ENCODE measurements at regions not wholly inside any gene's neighbourhood (a gene's known extent, or its start where the extent isn't known, plus 50 kb on each side); places are given as distances from the start of the nearest gene placed in this dataset.
"Not testable (repeated sequence)": the region's sequence is repeated elsewhere in the genome, so short reads cannot be mapped to it uniquely, and the experiment has no call there.

DNA sequence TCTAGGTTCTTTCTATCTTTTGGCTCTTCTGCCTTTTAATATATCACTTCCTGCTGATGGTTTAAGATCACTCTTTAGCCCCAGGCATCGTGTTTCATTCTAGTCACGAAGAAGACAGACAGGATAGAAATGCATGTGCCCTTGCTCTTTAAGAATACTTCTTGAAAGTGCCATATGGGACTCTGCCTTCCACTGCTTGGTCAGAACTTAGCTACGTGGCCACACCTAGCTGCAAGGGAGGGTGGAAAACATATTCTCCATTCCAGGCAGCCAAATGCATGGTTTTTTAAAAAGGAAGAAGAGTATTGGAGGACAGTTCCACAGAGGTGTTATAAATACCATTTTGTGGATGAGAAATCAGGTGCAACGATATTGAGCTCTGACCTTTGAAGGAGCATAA is 143.3 kb downstream of the KLRB1 start:
- DNase-seq (no peak), ATAC-seq (no peak)
- Histone ChIP-seq H3K27ac (no peak overlapping the region), H3K27me3 (no peaks in the 10 kb centered on the region), H3K4me3 (no peak overlapping the region), H3K4me1 (no peaks in the 10 kb centered on the region), H3K9me3 (no peaks in the 10 kb centered on the region), H3K36me3 (no peaks in the 10 kb centered on the region)
- intact Hi-C loops (cut with DNase I; ENCODE audit: low total_unique reads) (no loop called here), in situ Hi-C loops (cut with MboI; ENCODE audit: low sequenced_read_pairs in 4 of 4) (loop anchor here in 1 of 4 donors (25.0 kb wide), 1 partner anchor 123 kb away; no protein-coding TSS in a partner anchor)
- no peak for TF ChIP-seq POLR2A (IDR thresholded peaks at IDR 0.05)
- TF ChIP-seq, protein P1, sequence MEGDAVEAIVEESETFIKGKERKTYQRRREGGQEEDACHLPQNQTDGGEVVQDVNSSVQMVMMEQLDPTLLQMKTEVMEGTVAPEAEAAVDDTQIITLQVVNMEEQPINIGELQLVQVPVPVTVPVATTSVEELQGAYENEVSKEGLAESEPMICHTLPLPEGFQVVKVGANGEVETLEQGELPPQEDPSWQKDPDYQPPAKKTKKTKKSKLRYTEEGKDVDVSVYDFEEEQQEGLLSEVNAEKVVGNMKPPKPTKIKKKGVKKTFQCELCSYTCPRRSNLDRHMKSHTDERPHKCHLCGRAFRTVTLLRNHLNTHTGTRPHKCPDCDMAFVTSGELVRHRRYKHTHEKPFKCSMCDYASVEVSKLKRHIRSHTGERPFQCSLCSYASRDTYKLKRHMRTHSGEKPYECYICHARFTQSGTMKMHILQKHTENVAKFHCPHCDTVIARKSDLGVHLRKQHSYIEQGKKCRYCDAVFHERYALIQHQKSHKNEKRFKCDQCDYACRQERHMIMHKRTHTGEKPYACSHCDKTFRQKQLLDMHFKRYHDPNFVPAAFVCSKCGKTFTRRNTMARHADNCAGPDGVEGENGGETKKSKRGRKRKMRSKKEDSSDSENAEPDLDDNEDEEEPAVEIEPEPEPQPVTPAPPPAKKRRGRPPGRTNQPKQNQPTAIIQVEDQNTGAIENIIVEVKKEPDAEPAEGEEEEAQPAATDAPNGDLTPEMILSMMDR (IDR thresholded peaks at IDR 0.05 in 4 of 5, conservative IDR thresholded peaks at IDR 0.05 in 1 of 5): no peak

DNA sequence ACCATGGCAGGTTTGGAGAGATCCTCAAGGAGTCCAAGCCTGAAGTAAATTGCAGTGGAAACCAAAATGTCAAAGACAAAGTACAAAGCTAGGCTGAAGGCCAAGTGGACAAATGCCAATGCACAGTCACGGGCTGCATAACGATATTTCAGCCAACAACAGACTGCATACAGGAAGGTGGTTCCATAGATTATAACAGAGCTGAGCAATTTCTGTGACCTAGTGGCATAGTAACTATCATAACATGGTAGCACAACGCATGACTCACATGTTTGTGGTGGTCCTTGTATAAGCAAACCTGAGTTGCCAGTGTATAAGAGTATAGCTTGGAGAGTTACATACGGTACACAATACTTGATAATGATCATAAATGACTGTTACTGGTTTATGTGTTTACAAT is 152.2 kb downstream of the KLRB1 start:
- H3K4me1 ChIP-seq; H3K27me3 ChIP-seq; H3K27ac ChIP-seq; DNase-seq; intact Hi-C loops (cut with DNase I; ENCODE audit: low total_unique reads); H3K36me3 ChIP-seq; H3K9me3 ChIP-seq; H3K4me3 ChIP-seq; ATAC-seq: not testable (repeated sequence)
- in situ Hi-C loops (cut with MboI; ENCODE audit: low sequenced_read_pairs in 4 of 4): loop anchor here in 1 of 4 donors (25.0 kb wide), 1 partner anchor 132 kb away; no protein-coding TSS in a partner anchor

DNA sequence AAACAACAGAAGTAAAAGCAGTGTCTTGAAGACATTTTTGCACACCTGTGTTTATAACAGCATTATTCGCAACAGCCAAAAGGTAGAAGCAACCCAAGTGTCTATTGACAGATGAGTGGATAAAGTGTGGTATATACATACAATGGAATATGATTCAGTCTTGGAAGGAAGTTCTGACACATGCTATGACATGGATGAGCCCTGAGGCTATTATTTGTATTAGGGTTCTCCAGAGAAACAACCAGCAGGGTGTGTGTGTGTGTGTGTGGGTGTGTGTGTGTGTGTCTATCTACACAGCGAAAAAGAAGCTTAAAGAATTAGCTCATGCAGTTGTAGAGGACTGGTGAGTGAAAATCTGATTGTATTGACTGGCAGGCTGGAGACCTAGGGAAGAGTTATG is 153.7 kb downstream of the KLRB1 start:
- not testable (repeated sequence) for DNase-seq

DNA sequence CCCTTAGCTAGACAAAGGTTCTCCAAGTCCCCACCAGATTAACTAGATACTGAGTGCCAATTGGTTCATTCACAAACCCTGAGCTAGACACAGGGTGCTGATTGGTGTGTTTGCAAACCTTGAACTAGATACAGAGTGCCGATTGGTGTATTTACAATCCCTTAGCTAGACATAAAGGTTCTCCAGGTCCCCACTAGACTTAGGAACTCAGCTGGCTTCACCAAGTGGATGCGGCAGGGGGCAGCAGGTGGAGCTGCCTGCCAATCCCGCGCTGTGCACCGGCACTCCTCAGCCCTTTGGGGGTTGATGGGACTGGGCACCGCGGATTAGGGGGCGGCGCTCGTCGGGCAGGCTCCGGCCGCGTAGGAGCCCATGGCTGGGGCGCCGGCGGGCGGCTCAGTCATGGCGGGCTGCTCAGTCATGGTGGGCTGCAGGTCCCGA is 157.6 kb downstream of the KLRB1 start:
- intact Hi-C loops (cut with DNase I; ENCODE audit: low total_unique reads); H3K4me3 ChIP-seq; H3K27me3 ChIP-seq; ATAC-seq; H3K4me1 ChIP-seq; H3K9me3 ChIP-seq; H3K36me3 ChIP-seq; H3K27ac ChIP-seq; DNase-seq: not testable (repeated sequence)
- in situ Hi-C loops (cut with MboI; ENCODE audit: low sequenced_read_pairs in 4 of 4): loop anchor here in 1 of 4 donors (25.0 kb wide), 1 partner anchor 137 kb away; no protein-coding TSS in a partner anchor

More for the DNA sequence above, 153.7 kb downstream of the KLRB1 start:
- H3K36me3 ChIP-seq; H3K9me3 ChIP-seq; intact Hi-C loops (cut with DNase I; ENCODE audit: low total_unique reads); H3K27me3 ChIP-seq; H3K4me1 ChIP-seq; H3K27ac ChIP-seq; ATAC-seq; H3K4me3 ChIP-seq: not testable (repeated sequence)
- in situ Hi-C loops (cut with MboI; ENCODE audit: low sequenced_read_pairs in 4 of 4): loop anchor here in 1 of 4 donors (25.0 kb wide), 1 partner anchor 133 kb away; no protein-coding TSS in a partner anchor

DNA sequence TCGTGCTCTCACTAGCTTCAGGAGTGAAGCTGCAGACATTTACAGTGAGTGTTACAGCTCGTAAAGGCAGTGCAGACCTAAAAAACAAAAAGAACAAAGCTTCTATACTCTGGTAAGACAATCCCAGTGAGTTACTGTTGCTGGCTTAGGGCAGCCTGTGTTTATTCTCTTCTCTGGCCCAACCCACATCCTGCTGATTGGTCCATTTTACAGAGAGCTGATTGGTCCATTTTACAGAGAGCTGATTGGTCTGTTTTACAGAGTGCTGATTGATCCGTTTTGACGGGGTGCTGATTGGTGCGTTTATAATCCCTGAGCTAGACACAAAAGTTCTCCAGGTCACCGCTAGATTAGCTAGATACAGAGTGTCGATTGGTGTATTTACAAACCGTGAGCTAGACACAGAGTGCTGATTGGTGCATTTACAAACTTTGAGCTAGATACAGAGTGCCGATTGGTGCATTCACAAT is 158.0 kb downstream of the KLRB1 start:
- H3K36me3 ChIP-seq; DNase-seq; intact Hi-C loops (cut with DNase I; ENCODE audit: low total_unique reads); H3K4me3 ChIP-seq; H3K4me1 ChIP-seq; H3K27ac ChIP-seq; ATAC-seq; H3K27me3 ChIP-seq; H3K9me3 ChIP-seq: not testable (repeated sequence)
- in situ Hi-C loops (cut with MboI; ENCODE audit: low sequenced_read_pairs in 4 of 4): loop anchor here in 1 of 4 donors (25.0 kb wide), 1 partner anchor 138 kb away; no protein-coding TSS in a partner anchor

DNA sequence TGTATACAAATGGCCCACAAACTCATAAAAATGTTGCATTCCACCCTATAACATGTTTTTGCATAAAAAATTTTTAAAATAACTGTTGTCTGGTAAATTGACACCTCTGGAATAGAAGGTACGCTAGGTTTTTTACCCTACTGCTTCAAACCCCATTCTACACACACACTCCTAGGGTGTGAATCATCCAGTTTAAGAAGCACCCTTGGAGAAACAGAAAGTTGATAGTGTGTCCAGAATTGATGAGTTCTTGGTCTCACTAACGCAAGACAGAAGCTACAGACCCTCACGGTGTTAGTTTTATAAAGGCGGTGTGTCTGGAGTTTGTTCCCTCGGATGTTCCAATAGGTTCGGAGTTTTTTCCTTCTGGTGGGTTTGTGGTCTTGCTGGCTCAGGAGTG is 158.5 kb downstream of the KLRB1 start:
- intact Hi-C loops (cut with DNase I; ENCODE audit: low total_unique reads): no loop called here
- TF ChIP-seq POLR2A (IDR thresholded peaks at IDR 0.05): no peak
- H3K4me1 ChIP-seq: no peaks in the 10 kb centered on the region
- ATAC-seq: no peak
- H3K27ac ChIP-seq: no peak overlapping the region
- no peaks in the 10 kb centered on the region for H3K9me3 ChIP-seq
- no peaks in the 10 kb centered on the region for H3K36me3 ChIP-seq
- no peaks in the 10 kb centered on the region for H3K27me3 ChIP-seq
- no peak for DNase-seq
- in situ Hi-C loops (cut with MboI; ENCODE audit: low sequenced_read_pairs in 4 of 4): no loop called here
- H3K4me3 ChIP-seq: no peak overlapping the region

DNA sequence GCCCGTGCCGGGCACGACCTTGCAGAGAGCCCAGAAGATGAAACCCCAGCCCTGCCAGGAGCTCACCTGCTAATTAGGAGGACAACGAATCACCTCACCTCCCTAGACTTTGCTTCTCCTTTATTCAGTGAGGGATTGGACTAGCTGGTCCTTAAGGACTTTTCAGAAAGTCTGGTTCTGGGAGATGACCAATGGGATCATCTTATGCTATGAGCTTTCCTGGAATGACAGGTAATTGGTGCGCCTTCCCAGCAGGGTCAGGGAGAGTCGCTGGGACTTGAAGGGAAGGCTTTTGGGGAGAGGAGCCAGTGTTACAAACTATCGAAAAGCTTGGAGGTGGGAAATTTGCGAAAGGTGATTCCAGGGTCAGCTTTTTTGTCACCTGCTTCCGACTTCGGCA is 159.1 kb downstream of the KLRB1 start:
- H3K9me3 ChIP-seq; H3K27ac ChIP-seq; H3K27me3 ChIP-seq; intact Hi-C loops (cut with DNase I; ENCODE audit: low total_unique reads); in situ Hi-C loops (cut with MboI; ENCODE audit: low sequenced_read_pairs in 4 of 4); ATAC-seq; H3K36me3 ChIP-seq; DNase-seq; H3K4me1 ChIP-seq: not testable (repeated sequence)
- H3K4me3 ChIP-seq: peak overlapping the region; percentile 51 to 63 (median 56)

DNA sequence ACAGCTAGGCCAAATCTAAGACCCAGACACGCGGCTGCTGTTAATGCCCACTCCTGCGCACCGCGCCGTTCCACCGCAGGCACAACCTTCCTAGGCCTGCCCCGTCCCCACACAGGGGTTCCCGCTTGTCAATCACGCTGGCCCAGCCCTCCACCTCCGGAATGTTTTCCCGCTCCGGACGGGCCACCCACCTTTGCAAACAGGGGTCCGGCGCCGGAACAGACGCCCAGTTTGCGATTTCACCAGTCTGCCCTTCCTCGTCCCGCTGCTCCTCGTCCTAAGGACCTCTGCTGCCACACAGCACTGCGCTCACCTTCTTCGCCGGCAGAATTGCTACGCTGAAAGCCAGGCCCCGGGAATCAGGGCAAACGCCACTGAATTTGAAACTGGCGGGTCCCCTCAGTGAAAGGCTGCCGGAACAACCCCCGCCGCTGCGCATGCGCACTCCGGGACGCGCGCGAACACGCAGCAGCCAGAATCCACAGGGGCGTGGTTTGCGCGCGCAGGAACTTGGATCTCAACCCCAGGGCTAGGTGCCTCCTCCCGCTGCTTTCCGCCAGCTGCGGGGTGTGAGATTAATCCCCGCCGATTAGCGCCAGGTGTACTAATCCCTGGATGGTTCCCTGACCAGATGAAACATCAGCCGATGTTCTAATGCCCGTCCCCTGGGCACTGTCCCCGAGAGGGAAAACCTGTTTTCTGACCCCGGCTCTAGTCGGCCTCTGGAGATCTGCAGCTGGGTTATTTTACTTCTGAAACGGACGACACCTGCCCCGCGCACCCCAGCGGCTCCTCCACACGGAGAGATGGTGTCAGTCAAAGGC is 159.7 kb downstream of the KLRB1 start:
- H3K9me3 ChIP-seq; in situ Hi-C loops (cut with MboI; ENCODE audit: low sequenced_read_pairs in 4 of 4); intact Hi-C loops (cut with DNase I; ENCODE audit: low total_unique reads); H3K27me3 ChIP-seq; H3K4me1 ChIP-seq; H3K36me3 ChIP-seq: not testable (repeated sequence)
- DNase-seq (peak; percentile 56 to 72), ATAC-seq (peak; percentile 83 to 88)
- peak overlapping the region in 1 of 4 donors; percentile 35 for H3K27ac ChIP-seq
- H3K4me3 ChIP-seq: peak overlapping the region; percentile 51 to 63 (median 56)

DNA sequence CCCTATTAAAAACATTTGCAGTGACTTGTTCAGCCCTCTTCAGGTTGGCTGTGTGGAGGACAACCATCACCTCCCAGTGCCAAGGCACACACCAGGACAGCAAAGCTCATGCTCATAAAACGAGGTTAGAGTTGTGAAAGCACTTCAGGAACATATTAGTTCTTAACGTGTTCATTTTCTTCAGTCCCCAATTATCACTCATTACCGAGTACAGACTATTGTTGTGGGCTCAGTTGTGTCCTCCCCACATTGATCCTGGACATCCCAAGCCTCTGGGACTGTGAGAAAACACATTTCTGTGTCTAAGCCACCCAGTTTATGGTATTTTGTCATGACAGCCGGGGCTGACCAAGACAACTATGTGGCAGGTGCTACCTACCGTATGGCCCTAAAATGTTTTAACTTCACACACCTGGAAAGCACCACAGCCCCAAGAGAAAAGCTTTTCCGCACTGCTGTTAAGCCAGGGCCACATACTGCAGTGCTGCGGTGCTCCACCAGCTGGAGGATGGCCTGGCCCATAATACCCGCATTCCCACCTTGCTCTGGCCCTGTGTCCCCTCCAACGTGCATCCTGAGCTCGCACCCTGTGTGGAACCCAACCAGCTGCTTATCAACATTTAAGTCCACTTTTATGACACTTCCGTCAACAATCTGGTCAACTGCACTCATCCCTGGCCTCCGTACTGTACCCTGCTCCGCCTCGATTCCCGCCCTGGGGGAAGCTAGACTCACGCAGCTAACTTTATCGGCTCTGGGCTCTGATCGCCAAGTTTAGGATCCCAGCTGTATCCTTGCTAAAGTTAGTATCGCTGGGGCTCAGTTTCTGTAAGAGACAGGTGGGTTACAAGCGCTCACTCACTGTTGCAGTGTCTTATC is 160.6 kb downstream of the KLRB1 start:
- in situ Hi-C loops (cut with MboI; ENCODE audit: low sequenced_read_pairs in 4 of 4); H3K9me3 ChIP-seq; H3K27me3 ChIP-seq; DNase-seq; intact Hi-C loops (cut with DNase I; ENCODE audit: low total_unique reads); H3K4me1 ChIP-seq; H3K36me3 ChIP-seq; H3K27ac ChIP-seq: not testable (repeated sequence)
- H3K4me3 ChIP-seq: peak overlapping the region in 3 of 4 donors; percentile 51 to 63 (median 58)
- peak; percentile 9 to 39 for ATAC-seq

DNA sequence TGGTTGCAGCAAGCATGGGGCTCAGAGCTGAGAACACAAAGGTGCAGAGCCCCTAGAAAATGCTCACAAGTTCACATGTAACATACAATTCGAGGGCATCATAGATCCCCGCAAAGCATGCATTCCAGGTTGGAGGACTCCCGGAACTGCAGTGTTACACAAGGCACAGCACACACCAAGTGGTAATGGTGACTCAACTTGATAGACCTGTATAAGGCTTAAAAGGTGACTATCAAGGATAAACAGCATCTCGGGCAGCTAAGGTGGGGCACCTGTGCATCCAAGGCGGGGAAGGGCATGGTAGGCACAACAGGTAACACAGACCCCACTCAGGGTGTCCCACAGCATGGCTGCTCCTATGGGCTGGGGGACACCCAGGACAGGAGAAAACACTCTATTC is 167.3 kb downstream of the KLRB1 start:
- H3K9me3 ChIP-seq; DNase-seq; H3K4me3 ChIP-seq; H3K36me3 ChIP-seq; ATAC-seq; in situ Hi-C loops (cut with MboI; ENCODE audit: low sequenced_read_pairs in 4 of 4); H3K27me3 ChIP-seq; H3K27ac ChIP-seq; intact Hi-C loops (cut with DNase I; ENCODE audit: low total_unique reads); H3K4me1 ChIP-seq: not testable (repeated sequence)

Measured in gastrocnemius medialis (tissue), 4 donors.